Astrocyte (in vitro differentiated cells and primary cell): ENCODE measurements at regions not wholly inside any gene's neighbourhood (a gene's known extent, or its start where the extent isn't known, plus 50 kb on each side); places are given as distances from the start of the nearest gene placed in this dataset.

Experiments
- DNase-seq: peaks from one replicate; pipeline ENCODE4 v3.0.0-alpha.2; 2010; ENCODE audit warnings: low read depth
- FAIRE-seq: peaks from 2 replicates; lab custom pipeline; 2011; peaks lifted over from hg19 to GRCh38; lab: Jason Lieb, UNC
- H2AFZ ChIP-seq: 2 replicates; pipeline ENCODE4 v1.6.0; 2012; ENCODE audit warnings: low read depth, low read length, inconsistent platforms
- H3K27ac ChIP-seq: 2 replicates; pipeline ENCODE4 v1.5.1; 2011; ENCODE audit warnings: low read depth, low read length, inconsistent platforms
- H3K27me3 ChIP-seq: 2 replicates; pipeline ENCODE4 v1.6.0; 2011; ENCODE audit warnings: low read length, inconsistent platforms; ENCODE audit not compliant: insufficient read depth
- H3K36me3 ChIP-seq: 2 replicates; pipeline ENCODE4 v1.5.1; 2011; ENCODE audit warnings: low read length, inconsistent platforms; ENCODE audit not compliant: insufficient read depth
- H3K4me1 ChIP-seq: 2 replicates; pipeline ENCODE4 v1.5.1; 2011; ENCODE audit warnings: low read length, inconsistent platforms; ENCODE audit not compliant: insufficient read depth
- H3K4me2 ChIP-seq: 2 replicates; pipeline ENCODE4 v1.6.0; 2012; ENCODE audit warnings: low read length, inconsistent platforms
- H3K4me3 ChIP-seq: 2 replicates; pipeline ENCODE4 v1.5.1; 2011; ENCODE audit warnings: low read depth, mild to moderate bottlenecking, low read length, inconsistent platforms; ENCODE audit not compliant: insufficient read depth
- H3K79me2 ChIP-seq: 2 replicates; pipeline ENCODE4 v1.6.0; 2012; ENCODE audit warnings: mild to moderate bottlenecking, low read length, inconsistent platforms; ENCODE audit not compliant: insufficient read depth
- H3K9ac ChIP-seq: 2 replicates; pipeline ENCODE4 v1.6.0; 2012; ENCODE audit warnings: mild to moderate bottlenecking, low read length, inconsistent platforms
- H3K9me3 ChIP-seq: 2 replicates; pipeline ENCODE4 v1.5.1; 2012; ENCODE audit warnings: low read depth, mild to moderate bottlenecking, low read length, inconsistent platforms; ENCODE audit not compliant: insufficient read depth
- H4K20me1 ChIP-seq: 2 replicates; pipeline ENCODE4 v1.6.0; 2012; ENCODE audit warnings: low read length, inconsistent platforms; ENCODE audit not compliant: insufficient read depth
- H3K27ac Mint-ChIP-seq: one replicate; pipeline ENCODE4 v1.8.0; 2021; ENCODE audit warnings: mild to moderate bottlenecking, mixed read lengths; ENCODE audit not compliant: unreplicated experiment
- H3K27me3 Mint-ChIP-seq: one replicate; pipeline ENCODE4 v1.8.0; 2021; ENCODE audit warnings: low read depth, mixed read lengths; ENCODE audit not compliant: unreplicated experiment
- H3K36me3 Mint-ChIP-seq: one replicate; pipeline ENCODE4 v1.8.0; 2021; ENCODE audit warnings: low read depth, mixed read lengths; ENCODE audit not compliant: unreplicated experiment
- H3K4me1 Mint-ChIP-seq: one replicate; pipeline ENCODE4 v1.8.0; 2021; ENCODE audit warnings: low read depth, mixed read lengths; ENCODE audit not compliant: unreplicated experiment
- H3K4me3 Mint-ChIP-seq: one replicate; pipeline ENCODE4 v1.8.0; 2021; ENCODE audit warnings: mild to moderate bottlenecking, moderate library complexity, mixed read lengths; ENCODE audit not compliant: unreplicated experiment
- H3K9me3 Mint-ChIP-seq: one replicate; pipeline ENCODE4 v1.8.0; 2021; ENCODE audit warnings: mild to moderate bottlenecking, mixed read lengths; ENCODE audit not compliant: unreplicated experiment
- EZH2 ChIP-seq: IDR thresholded peaks from 2 replicates; pipeline ENCODE4 v1.6.1; 2012; ENCODE audit warnings: mild to moderate bottlenecking, low read length, inconsistent platforms; ENCODE audit not compliant: insufficient read depth
- TF ChIP-seq, protein P1 (sequence below): IDR thresholded peaks from 2 replicates; pipeline ENCODE4 v1.5.1; 2011; ENCODE audit warnings: low read depth, mild to moderate bottlenecking, inconsistent platforms, low read length, moderate library complexity; ENCODE audit not compliant: insufficient read depth

DNA sequence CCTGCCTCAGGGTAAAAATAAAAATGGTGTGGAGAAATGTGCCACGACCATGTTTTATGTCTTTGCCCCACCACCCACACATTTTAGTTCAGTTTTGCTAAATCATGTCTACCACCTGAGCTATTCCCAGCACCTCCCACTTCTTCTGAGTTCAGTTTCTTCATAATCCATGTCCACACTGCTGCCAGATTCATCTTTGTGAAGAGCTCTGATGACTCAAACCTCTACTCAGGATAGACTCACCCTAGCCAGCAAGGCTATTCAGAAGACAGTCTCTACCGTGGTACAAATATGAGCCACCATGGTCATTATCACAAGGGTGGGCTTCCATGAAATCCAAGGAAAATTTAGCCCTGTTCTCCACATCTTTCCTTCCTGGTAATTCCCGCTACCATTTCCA, 231.1 kb upstream of the PRKCQ start:
- Histone ChIP-seq H4K20me1 (no peaks in the 10 kb centered on the region), H3K4me1 (no peaks in the 10 kb centered on the region), H3K27me3 (no peaks in the 10 kb centered on the region), H3K9me3 (no peaks in the 10 kb centered on the region), H2AFZ (no peak overlapping the region), H3K36me3 (no peaks in the 10 kb centered on the region), H3K27ac (no peak overlapping the region), H3K4me3 (no peak overlapping the region), H3K9ac (no peak overlapping the region), H3K4me2 (no peak overlapping the region), H3K79me2 (no peaks in the 10 kb centered on the region)
- no peaks in the 10 kb centered on the region for H3K4me1 Mint-ChIP-seq
- H3K27ac Mint-ChIP-seq, result no peak overlapping the region
- DNase-seq (no peak), FAIRE-seq (no peak)
- H3K9me3 Mint-ChIP-seq, result no peaks in the 10 kb centered on the region
- no peak overlapping the region for H3K4me3 Mint-ChIP-seq
- TF ChIP-seq, protein P1, sequence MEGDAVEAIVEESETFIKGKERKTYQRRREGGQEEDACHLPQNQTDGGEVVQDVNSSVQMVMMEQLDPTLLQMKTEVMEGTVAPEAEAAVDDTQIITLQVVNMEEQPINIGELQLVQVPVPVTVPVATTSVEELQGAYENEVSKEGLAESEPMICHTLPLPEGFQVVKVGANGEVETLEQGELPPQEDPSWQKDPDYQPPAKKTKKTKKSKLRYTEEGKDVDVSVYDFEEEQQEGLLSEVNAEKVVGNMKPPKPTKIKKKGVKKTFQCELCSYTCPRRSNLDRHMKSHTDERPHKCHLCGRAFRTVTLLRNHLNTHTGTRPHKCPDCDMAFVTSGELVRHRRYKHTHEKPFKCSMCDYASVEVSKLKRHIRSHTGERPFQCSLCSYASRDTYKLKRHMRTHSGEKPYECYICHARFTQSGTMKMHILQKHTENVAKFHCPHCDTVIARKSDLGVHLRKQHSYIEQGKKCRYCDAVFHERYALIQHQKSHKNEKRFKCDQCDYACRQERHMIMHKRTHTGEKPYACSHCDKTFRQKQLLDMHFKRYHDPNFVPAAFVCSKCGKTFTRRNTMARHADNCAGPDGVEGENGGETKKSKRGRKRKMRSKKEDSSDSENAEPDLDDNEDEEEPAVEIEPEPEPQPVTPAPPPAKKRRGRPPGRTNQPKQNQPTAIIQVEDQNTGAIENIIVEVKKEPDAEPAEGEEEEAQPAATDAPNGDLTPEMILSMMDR, result no peak
- no peak for TF ChIP-seq EZH2
- H3K27me3 Mint-ChIP-seq, result no peaks in the 10 kb centered on the region
- no peaks in the 10 kb centered on the region for H3K36me3 Mint-ChIP-seq

DNA sequence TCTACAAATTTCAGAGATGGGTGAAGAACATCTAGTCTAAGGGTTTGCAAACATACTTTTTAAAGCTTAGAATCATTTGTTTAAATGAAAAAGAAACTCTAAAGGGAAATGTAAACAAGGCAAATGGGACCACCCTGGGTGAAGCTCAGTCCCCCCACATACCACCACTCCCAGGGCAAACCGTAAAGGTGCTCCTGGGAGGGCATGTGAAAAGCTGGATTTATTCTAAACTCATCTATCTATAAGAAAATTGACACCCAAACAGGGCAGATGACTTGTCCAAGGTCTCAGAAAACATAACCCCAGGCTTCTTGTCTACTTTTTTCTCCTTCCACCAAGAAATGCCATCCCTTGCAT, 223.3 kb upstream of the PRKCQ start:
- H3K27ac Mint-ChIP-seq, result no peak overlapping the region
- no peak overlapping the region for H2AFZ ChIP-seq

DNA sequence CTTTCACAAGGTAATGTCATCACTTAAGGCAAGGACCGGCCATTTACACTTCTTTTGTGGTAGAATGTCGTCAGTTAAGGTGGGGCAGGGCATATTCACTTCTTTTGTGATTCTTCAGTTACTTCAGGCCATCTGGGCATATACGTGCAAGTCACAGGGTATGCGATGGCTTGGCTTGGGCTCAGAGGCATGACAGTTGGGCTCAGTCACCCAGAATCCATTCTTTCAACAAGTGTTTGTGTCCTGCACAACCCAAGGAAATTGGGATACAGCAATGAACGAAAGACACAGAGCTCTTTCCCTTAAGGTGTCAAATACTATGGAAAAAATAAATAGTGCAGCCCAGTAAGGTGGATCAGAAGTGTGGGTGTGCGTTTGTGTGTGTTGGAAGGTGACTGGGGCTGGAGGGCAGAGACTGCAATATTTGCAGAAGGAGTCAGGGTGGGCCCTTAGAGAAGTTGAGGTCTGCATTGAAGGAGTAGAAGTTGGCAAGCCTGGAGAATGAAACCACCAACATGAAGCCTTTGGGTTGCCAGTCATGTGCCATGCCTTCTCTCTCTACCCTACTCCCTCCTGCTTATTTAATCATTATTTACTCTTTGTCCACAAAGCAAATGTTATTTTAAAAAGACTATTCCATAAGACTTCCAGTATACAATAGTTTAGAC, 222.8 kb upstream of the PRKCQ start:
- DNase-seq (no peak), FAIRE-seq (no peak)
- no peaks in the 10 kb centered on the region for H3K9me3 Mint-ChIP-seq
- Histone ChIP-seq H3K27ac (no peak overlapping the region), H3K4me2 (no peak overlapping the region), H3K36me3 (no peaks in the 10 kb centered on the region), H3K4me1 (no peaks in the 10 kb centered on the region), H3K9ac (no peak overlapping the region), H4K20me1 (no peaks in the 10 kb centered on the region), H2AFZ (no peak overlapping the region), H3K27me3 (no peaks in the 10 kb centered on the region), H3K9me3 (no peaks in the 10 kb centered on the region), H3K79me2 (no peaks in the 10 kb centered on the region), H3K4me3 (no peak overlapping the region)
- peaks cover 2% of the 10 kb centered on the region for H3K27me3 Mint-ChIP-seq
- H3K4me3 Mint-ChIP-seq, result no peak overlapping the region
- no peaks in the 10 kb centered on the region for H3K4me1 Mint-ChIP-seq
- no peak overlapping the region for H3K27ac Mint-ChIP-seq
- no peaks in the 10 kb centered on the region for H3K36me3 Mint-ChIP-seq
- TF ChIP-seq, protein P1, result no peak

More for the DNA sequence above, 223.3 kb upstream of the PRKCQ start:
- no peaks in the 10 kb centered on the region for H4K20me1 ChIP-seq
- Mint-ChIP-seq H3K4me1 (no peaks in the 10 kb centered on the region), H3K36me3 (no peaks in the 10 kb centered on the region), H3K27me3 (no peaks in the 10 kb centered on the region), H3K4me3 (no peak overlapping the region), H3K9me3 (no peaks in the 10 kb centered on the region)
- no peak for FAIRE-seq
- H3K79me2 ChIP-seq, result no peaks in the 10 kb centered on the region
- TF ChIP-seq EZH2, result no peak
- TF ChIP-seq, protein P1, result no peak
- no peak overlapping the region for H3K27ac ChIP-seq
- no peaks in the 10 kb centered on the region for H3K27me3 ChIP-seq
- H3K4me3 ChIP-seq, result no peak overlapping the region
- H3K9ac ChIP-seq, result no peak overlapping the region
- DNase-seq, result no peak
- no peaks in the 10 kb centered on the region for H3K9me3 ChIP-seq
- H3K4me2 ChIP-seq, result no peak overlapping the region
- H3K4me1 ChIP-seq, result no peaks in the 10 kb centered on the region
- H3K36me3 ChIP-seq, result no peaks in the 10 kb centered on the region
